ENCODE measurements at regions not wholly inside any gene's neighbourhood (a gene's known extent, or its start where the extent isn't known, plus 50 kb on each side); places are given as distances from the start of the nearest gene placed in this dataset.

- TF ChIP-seq POLR2A (IDR thresholded peaks at IDR 0.05; ENCODE audit: low read depth, low read length) (no peak), POLR2AphosphoS5 (IDR thresholded peaks at IDR 0.05; ENCODE audit: low read depth, low read length) (no peak)
Measured at GRCh38 chr4:149045731-149046130, 603.5 kb upstream of the NR3C2 start.
